Fibroblast of mammary gland (primary cell): ENCODE measurements at regions not wholly inside any gene's neighbourhood (a gene's known extent, or its start where the extent isn't known, plus 50 kb on each side); places are given as distances from the start of the nearest gene placed in this dataset.

Source experiments
- DNase-seq: peaks from one replicate; pipeline ENCODE4 v3.0.0-alpha.2; 2010; ENCODE audit warnings: low read depth
- H3K4me3 ChIP-seq: 2 replicates; pipeline ENCODE4 v1.5.1; 2011; ENCODE audit warnings: low read depth, mild to moderate bottlenecking, low read length, moderate library complexity; ENCODE audit not compliant: control insufficient read depth
- CTCF ChIP-seq: conservative IDR thresholded peaks from 2 replicates; pipeline ENCODE4 v1.5.1; 2011; ENCODE audit warnings: low read depth, low read length, inconsistent platforms; ENCODE audit not compliant: control insufficient read depth, insufficient read depth

GRCh38 chr2:109065391-109065734, 63.6 kb upstream of the SH3RF3 start:
- TF ChIP-seq CTCF = no peak
- no peak for DNase-seq

GRCh38 chr2:109064660-109065390, 64.2 kb upstream of the SH3RF3 start:
- no peak overlapping the region for H3K4me3 ChIP-seq
- no peak for TF ChIP-seq CTCF
- DNase-seq = no peak

More at GRCh38 chr2:109065391-109065734, 63.6 kb upstream of the SH3RF3 start:
- H3K4me3 ChIP-seq = no peak overlapping the region

- H3K4me3 ChIP-seq = no peak overlapping the region
- no peak for DNase-seq
- no peak for TF ChIP-seq CTCF
Measured at GRCh38 chr2:109062859-109063700, 65.9 kb upstream of the SH3RF3 start.

- no peak for DNase-seq
- TF ChIP-seq CTCF = no peak
- H3K4me3 ChIP-seq = no peak overlapping the region
Measured at GRCh38 chr2:109062145-109062858, 66.7 kb upstream of the SH3RF3 start.

- H3K4me3 ChIP-seq = no peak overlapping the region
- no peak for DNase-seq
- no peak for TF ChIP-seq CTCF
Measured at GRCh38 chr2:109061736-109062135, 67.3 kb upstream of the SH3RF3 start.

- no peak overlapping the region for H3K4me3 ChIP-seq
- DNase-seq = no peak
- TF ChIP-seq CTCF = no peak
Measured at GRCh38 chr2:109060496-109060895, 68.5 kb upstream of the SH3RF3 start.
